ENCODE measurements at regions not wholly inside any gene's neighbourhood (a gene's known extent, or its start where the extent isn't known, plus 50 kb on each side); places are given as distances from the start of the nearest gene placed in this dataset.
"Not testable (repeated sequence)": the region's sequence is repeated elsewhere in the genome, so short reads cannot be mapped to it uniquely, and the experiment has no call there.

GRCh38 chr7:97381815-97382554 is 264.5 kb downstream of the SDHAF3 start:
- no peak for DNase-seq

GRCh38 chr7:97390052-97390451 is 272.6 kb downstream of the SDHAF3 start:
- DNase-seq, result no peak

- no peak for DNase-seq
These were observed 273.6 kb downstream of the SDHAF3 start for GRCh38 chr7:97390915-97391593.

GRCh38 chr7:97401398-97401797 is 283.9 kb downstream of the SDHAF3 start:
- no peak for DNase-seq

- no peak for DNase-seq
These were observed 288.3 kb downstream of the SDHAF3 start for GRCh38 chr7:97405835-97406234.

GRCh38 chr7:97407106-97407505 is 289.6 kb downstream of the SDHAF3 start:
- no peak for DNase-seq

GRCh38 chr7:97409346-97409745 is 291.8 kb downstream of the SDHAF3 start:
- DNase-seq, result no peak

GRCh38 chr7:97418312-97418711 is 300.8 kb downstream of the SDHAF3 start:
- no peak for DNase-seq

- no peak for DNase-seq
These were observed 302.4 kb downstream of the SDHAF3 start for GRCh38 chr7:97419898-97420297.

- DNase-seq, result no peak
These were observed 303.9 kb downstream of the SDHAF3 start for GRCh38 chr7:97421307-97421930.

GRCh38 chr7:97422046-97422445 is 304.5 kb downstream of the SDHAF3 start:
- DNase-seq, result no peak

GRCh38 chr7:97430006-97430405 is 301.9 kb upstream of the TAC1 start:
- no peak for DNase-seq

GRCh38 chr7:97439637-97440214 is 292.2 kb upstream of the TAC1 start:
- no peak for DNase-seq

- DNase-seq, result no peak
These were observed 285.5 kb upstream of the TAC1 start for GRCh38 chr7:97446361-97446760.

GRCh38 chr7:97449448-97449847 is 282.4 kb upstream of the TAC1 start:
- DNase-seq, result not testable (repeated sequence)

GRCh38 chr7:97450516-97450915 is 281.4 kb upstream of the TAC1 start:
- no peak for DNase-seq

- DNase-seq, result no peak
These were observed 277.2 kb upstream of the TAC1 start for GRCh38 chr7:97454636-97455035.

GRCh38 chr7:97457054-97457453 is 274.8 kb upstream of the TAC1 start:
- DNase-seq, result no peak

GRCh38 chr7:97460433-97460832 is 271.5 kb upstream of the TAC1 start:
- no peak for DNase-seq

GRCh38 chr7:97461596-97461995 is 270.3 kb upstream of the TAC1 start:
- no peak for DNase-seq

- no peak for DNase-seq
These were observed 265.8 kb upstream of the TAC1 start for GRCh38 chr7:97466071-97466470.

GRCh38 chr7:97466999-97467740 is 264.7 kb upstream of the TAC1 start:
- DNase-seq, result no peak

- no peak for DNase-seq
These were observed 263.4 kb upstream of the TAC1 start for GRCh38 chr7:97468493-97468892.

Data from left hindlimb (tissue), 1 donor.